Breast epithelium (tissue), 3 donors: ENCODE measurements at regions not wholly inside any gene's neighbourhood (a gene's known extent, or its start where the extent isn't known, plus 50 kb on each side); places are given as distances from the start of the nearest gene placed in this dataset.

Experiments used
- POLR2A ChIP-seq: fragments of 450-650 bp; IDR thresholded peaks from one replicate; pipeline ENCODE4 v1.6.1; 2016; ENCODE audit warnings: antibody characterized with exemption, mild to moderate bottlenecking, moderate library complexity
- POLR2AphosphoS5 ChIP-seq, 3 donors: sonication (generic); formaldehyde crosslinking; IDR thresholded peaks; one replicate each; pipeline ENCODE4 v1.6.1; 2017; ENCODE audit warnings: antibody characterized with exemption in 3 of 3
- TF ChIP-seq, protein P1 (sequence below), 3 donors: fragments of 450-650 bp; IDR thresholded peaks; one replicate each; pipeline ENCODE4 v1.5.1; 2016 to 2017; ENCODE audit warnings: antibody characterized with exemption in 3 of 3, mild to moderate bottlenecking in 3 of 3, moderate library complexity in 3 of 3

DNA sequence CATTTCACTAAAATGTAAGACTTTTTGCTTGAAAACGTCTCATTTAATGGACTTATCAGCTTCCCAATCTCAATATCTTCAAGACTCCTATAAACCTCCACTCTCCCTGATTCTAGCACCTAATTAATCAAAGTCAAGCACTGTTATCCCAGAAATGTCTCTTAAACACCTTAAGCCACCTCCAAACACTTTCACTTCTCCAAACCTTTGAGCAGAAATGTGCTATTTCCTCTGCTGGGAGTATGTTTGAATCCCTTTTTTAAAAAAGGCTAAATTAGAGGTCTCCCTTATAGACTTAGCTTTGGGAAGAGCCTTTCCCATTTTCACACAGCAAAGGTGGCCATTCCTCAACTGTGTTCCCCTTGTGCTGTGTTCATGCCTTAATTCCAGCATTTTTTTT is 146.2 kb upstream of the SYN3 start:
- TF ChIP-seq, protein P1, sequence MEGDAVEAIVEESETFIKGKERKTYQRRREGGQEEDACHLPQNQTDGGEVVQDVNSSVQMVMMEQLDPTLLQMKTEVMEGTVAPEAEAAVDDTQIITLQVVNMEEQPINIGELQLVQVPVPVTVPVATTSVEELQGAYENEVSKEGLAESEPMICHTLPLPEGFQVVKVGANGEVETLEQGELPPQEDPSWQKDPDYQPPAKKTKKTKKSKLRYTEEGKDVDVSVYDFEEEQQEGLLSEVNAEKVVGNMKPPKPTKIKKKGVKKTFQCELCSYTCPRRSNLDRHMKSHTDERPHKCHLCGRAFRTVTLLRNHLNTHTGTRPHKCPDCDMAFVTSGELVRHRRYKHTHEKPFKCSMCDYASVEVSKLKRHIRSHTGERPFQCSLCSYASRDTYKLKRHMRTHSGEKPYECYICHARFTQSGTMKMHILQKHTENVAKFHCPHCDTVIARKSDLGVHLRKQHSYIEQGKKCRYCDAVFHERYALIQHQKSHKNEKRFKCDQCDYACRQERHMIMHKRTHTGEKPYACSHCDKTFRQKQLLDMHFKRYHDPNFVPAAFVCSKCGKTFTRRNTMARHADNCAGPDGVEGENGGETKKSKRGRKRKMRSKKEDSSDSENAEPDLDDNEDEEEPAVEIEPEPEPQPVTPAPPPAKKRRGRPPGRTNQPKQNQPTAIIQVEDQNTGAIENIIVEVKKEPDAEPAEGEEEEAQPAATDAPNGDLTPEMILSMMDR (IDR thresholded peaks at IDR 0.05), result no peak
- no peak for TF ChIP-seq POLR2A
- TF ChIP-seq POLR2AphosphoS5 (IDR thresholded peaks at IDR 0.05), result no peak
